Endothelial cell of umbilical vein (primary cell): ENCODE measurements at regions not wholly inside any gene's neighbourhood (a gene's known extent, or its start where the extent isn't known, plus 50 kb on each side); places are given as distances from the start of the nearest gene placed in this dataset.

ENCODE experiments used
- CTCF ChIP-seq, 2 donors: IDR thresholded peaks; 1 replicate in 1 of 2; 2 replicates in 1 of 2; pipeline ENCODE4 v1.5.1; 2011; ENCODE audit warnings: low read length in 2 of 2, mild to moderate bottlenecking in 2 of 2, moderate library complexity in 2 of 2, control low read depth in 1 of 2, inconsistent platforms in 1 of 2, low read depth in 1 of 2; ENCODE audit not compliant: insufficient read depth in 1 of 2; ENCODE audit errors: extremely low read depth in 1 of 2
- EZH2 ChIP-seq: IDR thresholded peaks from 2 replicates; pipeline ENCODE4 v1.6.1; 2012; ENCODE audit warnings: borderline replicate concordance, low read depth, mild to moderate bottlenecking, moderate library complexity, low read length, inconsistent platforms; ENCODE audit not compliant: severe bottlenecking
- MAX ChIP-seq: IDR thresholded peaks from 2 replicates; pipeline ENCODE4 v1.6.1; 2011; ENCODE audit not compliant: insufficient read depth, insufficient read length
- MYC ChIP-seq: IDR thresholded peaks from one replicate; pipeline ENCODE4 v1.6.1; 2011; ENCODE audit warnings: mild to moderate bottlenecking, low read depth, low read length
- POLR2A ChIP-seq: IDR thresholded peaks from 2 replicates; pipeline ENCODE4 v1.6.1; 2012; ENCODE audit warnings: low read depth, mild to moderate bottlenecking, control low read depth, low read length
- POLR2AphosphoS5 ChIP-seq: IDR thresholded peaks from 2 replicates; pipeline ENCODE4 v1.6.1; 2012; ENCODE audit warnings: low read depth, mild to moderate bottlenecking, control low read depth, low read length, moderate library complexity; ENCODE audit not compliant: insufficient read depth

- TF ChIP-seq CTCF (IDR thresholded peaks at IDR 0.05; ENCODE audit: extremely low read depth in 1 of 2, insufficient read depth in 1 of 2, low read depth in 1 of 2, low read length in 2 of 2) (no peak), POLR2A (no peak), EZH2 (no peak), POLR2AphosphoS5 (no peak), MYC (no peak), MAX (no peak)
Measured at GRCh38 chr6:76509397-76509796, 436.9 kb upstream of the IMPG1 start.
